Lower leg skin (tissue), 4 donors: ENCODE measurements at regions not wholly inside any gene's neighbourhood (a gene's known extent, or its start where the extent isn't known, plus 50 kb on each side); places are given as distances from the start of the nearest gene placed in this dataset.

Experiments
- DNase-seq, 2 donors: peaks; one replicate each; pipeline ENCODE4 v3.0.0-alpha.2; 2019; ENCODE audit warnings: low spot score in 2 of 2
- H3K4me3 ChIP-seq: fragments of 200-600 bp; sonication (generic); 2 replicates; pipeline ENCODE4 v1.5.1; 2017; ENCODE audit warnings: mild to moderate bottlenecking, low read depth; ENCODE audit not compliant: poor library complexity, severe bottlenecking
- POLR2A ChIP-seq, 2 donors: fragments of 450-650 bp; IDR thresholded peaks; one replicate each; pipeline ENCODE4 v1.6.1; 2016 to 2017; ENCODE audit warnings: antibody characterized with exemption in 2 of 2, mild to moderate bottlenecking in 1 of 2, moderate library complexity in 1 of 2
- WGBS, 2 donors: methylation state at CpG; one replicate each; pipeline ENCODE4 v1.1.5; 2018; 5-methylcytosine and 5-hydroxymethylcytosine counted together
- intact Hi-C: fragments of 100-400 bp; cut with DNase I; formaldehyde crosslinking; loops from one replicate; pipeline ENCODE4 v1.15.0; 2023; ENCODE audit warnings: low total_unique reads
- TF ChIP-seq, protein P1 (sequence below), 3 donors: fragments of 450-650 bp; IDR thresholded peaks; one replicate each; pipeline ENCODE4 v1.5.1; 2016; ENCODE audit warnings: antibody characterized with exemption in 3 of 3, mild to moderate bottlenecking in 3 of 3, moderate library complexity in 2 of 3

DNA sequence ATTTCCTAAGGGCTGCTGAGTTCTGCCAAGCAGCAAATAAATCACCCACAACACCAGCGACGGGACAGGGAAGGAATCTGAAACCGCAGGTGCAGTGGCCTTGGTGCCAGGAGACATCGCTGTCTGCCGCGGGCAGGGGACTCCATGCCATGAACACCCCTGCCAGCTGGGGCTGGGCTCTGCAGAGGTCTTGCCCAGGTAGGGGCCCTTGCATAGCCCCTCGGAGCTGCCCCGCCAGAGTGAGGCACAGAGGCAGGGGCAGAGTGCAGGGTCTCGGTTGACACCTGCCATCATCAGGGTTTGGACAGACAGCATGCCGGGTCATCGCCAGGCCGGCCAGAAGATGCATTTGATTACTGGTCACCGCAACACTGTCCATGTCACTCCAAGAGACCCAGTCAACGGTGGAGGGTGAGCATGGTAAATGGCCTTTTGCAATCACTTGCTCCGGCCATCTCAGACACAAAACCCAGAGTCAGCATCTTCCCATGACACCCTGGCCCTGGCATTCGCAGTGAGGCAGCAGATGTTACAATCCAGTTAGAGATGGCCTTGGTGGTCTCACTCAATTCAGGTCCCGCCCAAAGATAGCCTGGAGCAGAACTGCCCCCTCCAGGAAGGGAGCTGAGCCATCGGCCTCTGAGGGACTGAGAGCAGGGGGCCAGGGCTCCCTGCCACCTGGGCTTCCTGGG lies 255.4 kb downstream of the NDUFA10 start:
- no peak for DNase-seq
- H3K4me3 ChIP-seq, result no peak overlapping the region
- intact Hi-C loops, result no loop called here
- 65 to 69% methylated on average over 16 to 18 of the region's 18 CpGs for WGBS, 2 donors
- TF ChIP-seq, protein P1, sequence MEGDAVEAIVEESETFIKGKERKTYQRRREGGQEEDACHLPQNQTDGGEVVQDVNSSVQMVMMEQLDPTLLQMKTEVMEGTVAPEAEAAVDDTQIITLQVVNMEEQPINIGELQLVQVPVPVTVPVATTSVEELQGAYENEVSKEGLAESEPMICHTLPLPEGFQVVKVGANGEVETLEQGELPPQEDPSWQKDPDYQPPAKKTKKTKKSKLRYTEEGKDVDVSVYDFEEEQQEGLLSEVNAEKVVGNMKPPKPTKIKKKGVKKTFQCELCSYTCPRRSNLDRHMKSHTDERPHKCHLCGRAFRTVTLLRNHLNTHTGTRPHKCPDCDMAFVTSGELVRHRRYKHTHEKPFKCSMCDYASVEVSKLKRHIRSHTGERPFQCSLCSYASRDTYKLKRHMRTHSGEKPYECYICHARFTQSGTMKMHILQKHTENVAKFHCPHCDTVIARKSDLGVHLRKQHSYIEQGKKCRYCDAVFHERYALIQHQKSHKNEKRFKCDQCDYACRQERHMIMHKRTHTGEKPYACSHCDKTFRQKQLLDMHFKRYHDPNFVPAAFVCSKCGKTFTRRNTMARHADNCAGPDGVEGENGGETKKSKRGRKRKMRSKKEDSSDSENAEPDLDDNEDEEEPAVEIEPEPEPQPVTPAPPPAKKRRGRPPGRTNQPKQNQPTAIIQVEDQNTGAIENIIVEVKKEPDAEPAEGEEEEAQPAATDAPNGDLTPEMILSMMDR (IDR thresholded peaks at IDR 0.05), result no peak
- no peak for TF ChIP-seq POLR2A (IDR thresholded peaks at IDR 0.05)

DNA sequence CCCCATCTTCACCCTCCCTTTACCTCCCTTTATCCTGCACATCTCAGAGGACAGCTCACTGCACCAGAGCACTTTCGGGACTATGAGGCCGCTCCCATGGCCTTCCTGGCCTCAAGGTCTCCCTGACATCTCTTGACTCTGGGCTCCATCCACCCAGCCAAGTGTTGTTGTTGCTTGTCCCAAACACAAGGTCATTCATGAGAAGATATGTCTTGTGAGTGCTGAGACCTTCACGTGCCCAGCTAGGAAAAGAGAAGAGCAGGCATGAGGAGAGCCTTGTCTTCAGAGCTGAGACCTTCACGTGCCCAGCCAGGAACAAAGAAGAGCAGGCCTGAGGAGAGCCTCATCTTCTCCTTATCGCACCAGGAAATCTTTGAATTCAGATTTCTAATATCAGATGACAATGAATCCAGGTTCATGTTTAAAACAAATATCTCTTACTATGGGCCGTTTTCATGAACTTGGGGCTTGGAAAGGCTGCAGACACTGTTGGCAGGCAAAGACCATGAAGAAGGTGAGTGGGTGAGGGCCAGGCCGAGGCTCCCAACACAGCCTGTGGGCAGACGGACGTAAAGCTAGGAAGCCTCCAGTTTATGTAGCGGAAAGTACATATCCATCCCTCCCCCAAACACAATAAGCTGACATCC lies 256.1 kb downstream of the NDUFA10 start:
- H3K4me3 ChIP-seq, result no peak overlapping the region
- DNase-seq, result no peak
- TF ChIP-seq, protein P1 (IDR thresholded peaks at IDR 0.05), result no peak
- TF ChIP-seq POLR2A (IDR thresholded peaks at IDR 0.05), result no peak
- WGBS, 2 donors, result 63 to 71% methylated on average over 10 of the region's 10 CpGs
- intact Hi-C loops, result no loop called here

DNA sequence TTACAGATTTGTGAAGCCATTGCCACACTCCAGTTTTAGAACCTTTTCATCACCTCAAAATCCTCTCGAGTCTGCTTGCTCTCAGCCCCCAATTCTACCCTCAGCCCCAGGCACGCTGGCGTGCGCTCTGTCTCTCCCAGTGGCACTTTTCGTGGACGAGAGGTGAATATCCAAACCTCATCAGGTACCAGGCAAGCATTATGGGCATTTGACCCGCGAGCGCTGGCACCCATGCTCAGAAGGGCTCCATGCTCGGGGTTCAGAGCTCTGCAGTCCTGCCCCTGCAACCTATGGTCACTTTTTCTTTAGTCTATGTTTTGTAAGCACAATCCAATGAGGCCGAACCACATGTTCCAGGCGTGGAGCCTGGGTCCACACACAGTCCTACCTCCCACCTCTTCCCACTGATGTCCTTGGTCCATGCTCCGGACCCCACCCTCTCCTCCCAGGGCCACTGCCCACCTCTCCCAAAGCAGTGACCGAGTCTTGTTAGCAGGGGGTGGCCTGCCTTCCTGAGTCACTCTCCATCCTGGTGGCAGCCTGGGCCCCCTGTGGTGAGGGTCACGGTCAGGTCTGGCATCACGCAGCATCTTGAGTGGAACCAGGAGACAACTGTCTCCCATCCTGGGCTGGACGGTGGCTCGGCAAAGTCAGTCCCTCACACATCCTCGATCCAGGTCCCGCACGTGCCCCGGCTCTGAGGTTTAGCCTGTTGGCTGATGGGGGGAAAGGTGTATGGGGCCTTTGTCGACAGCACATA lies 256.9 kb downstream of the NDUFA10 start:
- H3K4me3 ChIP-seq, result no peak overlapping the region
- 93 to 97% methylated on average over 23 of the region's 23 CpGs for WGBS, 2 donors
- intact Hi-C loops, result no loop called here
- DNase-seq, result no peak
- TF ChIP-seq, protein P1 (IDR thresholded peaks at IDR 0.05), result no peak
- TF ChIP-seq POLR2A (IDR thresholded peaks at IDR 0.05), result no peak

DNA sequence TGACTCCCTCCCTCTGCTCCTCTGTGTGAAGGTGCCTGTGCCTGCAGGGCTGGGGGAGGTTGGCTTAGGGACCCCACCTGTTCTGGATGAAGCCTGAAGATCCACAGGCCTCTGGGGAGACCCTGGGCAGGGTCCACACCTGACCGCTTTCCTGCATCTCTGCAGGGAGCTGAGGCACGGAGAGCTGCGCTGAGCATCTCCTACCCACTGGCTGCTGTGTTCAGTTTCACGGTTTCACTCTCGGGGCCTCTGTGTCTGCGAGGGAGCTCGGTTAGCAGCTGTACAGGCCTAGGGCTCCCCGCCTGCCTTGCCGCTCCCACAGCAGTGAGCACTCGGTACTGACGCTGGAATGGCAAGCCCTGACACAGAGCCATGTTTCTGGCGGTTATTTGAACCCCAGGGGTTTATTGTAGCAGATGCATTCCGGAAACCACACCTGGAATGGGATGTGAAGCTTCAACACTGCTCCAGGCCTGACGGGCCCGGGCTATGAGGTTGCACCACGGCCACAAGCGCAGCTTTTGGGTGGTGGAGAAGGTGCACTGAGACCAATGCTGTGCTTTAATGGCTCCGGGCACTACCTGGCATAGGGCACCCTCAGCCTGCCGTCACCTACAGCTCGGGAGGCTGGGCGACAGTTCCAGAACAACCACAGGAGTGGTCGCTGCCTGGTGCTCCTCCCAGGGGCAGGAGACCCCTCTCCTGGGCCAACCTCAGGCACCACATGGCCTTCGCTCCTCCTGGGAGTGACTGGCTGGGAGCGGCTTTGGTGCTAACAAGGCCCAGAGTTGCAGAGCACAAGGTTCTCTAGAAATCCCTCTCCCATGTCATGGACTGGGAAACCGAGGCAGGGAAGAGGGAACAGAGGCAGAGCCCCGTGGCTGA lies 257.9 kb downstream of the NDUFA10 start:
- DNase-seq, result no peak
- 58 to 64% methylated on average over 23 to 24 of the region's 26 CpGs for WGBS, 2 donors

DNA sequence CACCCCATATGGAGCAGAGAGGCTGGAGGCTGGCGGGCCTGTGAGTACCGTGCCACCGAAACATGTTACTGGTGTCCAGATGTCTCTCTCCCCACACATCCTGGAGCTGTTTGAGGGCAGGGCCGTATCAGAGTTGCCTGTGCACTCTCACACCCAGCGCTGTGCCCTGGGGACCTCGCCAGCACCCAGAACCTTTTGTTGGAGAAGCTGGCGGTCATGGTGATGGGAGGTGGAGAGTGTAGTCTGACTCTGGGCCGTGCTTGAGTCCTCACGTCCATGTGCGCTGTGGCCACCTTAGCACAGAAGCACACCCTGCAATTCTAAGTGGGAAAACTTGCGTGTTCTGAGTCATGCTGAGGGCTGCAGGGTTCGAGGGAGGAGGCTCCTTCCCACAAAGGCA lies 259.2 kb downstream of the NDUFA10 start:
- H3K4me3 ChIP-seq, result no peak overlapping the region
- no peak for TF ChIP-seq POLR2A (IDR thresholded peaks at IDR 0.05)
- TF ChIP-seq, protein P1 (IDR thresholded peaks at IDR 0.05), result no peak
- no peak for DNase-seq
- intact Hi-C loops, result no loop called here
- 87 to 92% methylated on average over 11 to 12 of the region's 12 CpGs for WGBS, 2 donors

More for the DNA sequence above, 257.9 kb downstream of the NDUFA10 start:
- no peak overlapping the region for H3K4me3 ChIP-seq
- TF ChIP-seq, protein P1 (IDR thresholded peaks at IDR 0.05), result no peak
- TF ChIP-seq POLR2A (IDR thresholded peaks at IDR 0.05), result no peak
- intact Hi-C loops, result no loop called here
